Stimulated activated naive CD8-positive, alpha-beta T cell treated with anti-CD3 and anti-CD28 coated beads, Interleukin-15, Interleukin-2, amounts not matched to agents 100 ng/mL and 50 ng/mL, for 24 hours (primary cell): ENCODE measurements at regions not wholly inside any gene's neighbourhood (a gene's known extent, or its start where the extent isn't known, plus 50 kb on each side); places are given as distances from the start of the nearest gene placed in this dataset.

Source experiments
- H3K27ac Mint-ChIP-seq: one replicate; pipeline ENCODE4 v1.8.0; 2021; ENCODE audit warnings: mild to moderate bottlenecking, mixed read lengths
- H3K27me3 Mint-ChIP-seq: one replicate; pipeline ENCODE4 v1.8.0; 2021; ENCODE audit warnings: mixed read lengths
- H3K36me3 Mint-ChIP-seq: one replicate; pipeline ENCODE4 v1.8.0; 2021; ENCODE audit warnings: low read depth, mixed read lengths
- H3K4me1 Mint-ChIP-seq: one replicate; pipeline ENCODE4 v1.8.0; 2021; ENCODE audit warnings: low read depth, mixed read lengths
- H3K4me3 Mint-ChIP-seq: one replicate; pipeline ENCODE4 v1.8.0; 2021; ENCODE audit warnings: mild to moderate bottlenecking, mixed read lengths
- H3K9me3 Mint-ChIP-seq: one replicate; pipeline ENCODE4 v1.8.0; 2021; ENCODE audit warnings: mixed read lengths

DNA sequence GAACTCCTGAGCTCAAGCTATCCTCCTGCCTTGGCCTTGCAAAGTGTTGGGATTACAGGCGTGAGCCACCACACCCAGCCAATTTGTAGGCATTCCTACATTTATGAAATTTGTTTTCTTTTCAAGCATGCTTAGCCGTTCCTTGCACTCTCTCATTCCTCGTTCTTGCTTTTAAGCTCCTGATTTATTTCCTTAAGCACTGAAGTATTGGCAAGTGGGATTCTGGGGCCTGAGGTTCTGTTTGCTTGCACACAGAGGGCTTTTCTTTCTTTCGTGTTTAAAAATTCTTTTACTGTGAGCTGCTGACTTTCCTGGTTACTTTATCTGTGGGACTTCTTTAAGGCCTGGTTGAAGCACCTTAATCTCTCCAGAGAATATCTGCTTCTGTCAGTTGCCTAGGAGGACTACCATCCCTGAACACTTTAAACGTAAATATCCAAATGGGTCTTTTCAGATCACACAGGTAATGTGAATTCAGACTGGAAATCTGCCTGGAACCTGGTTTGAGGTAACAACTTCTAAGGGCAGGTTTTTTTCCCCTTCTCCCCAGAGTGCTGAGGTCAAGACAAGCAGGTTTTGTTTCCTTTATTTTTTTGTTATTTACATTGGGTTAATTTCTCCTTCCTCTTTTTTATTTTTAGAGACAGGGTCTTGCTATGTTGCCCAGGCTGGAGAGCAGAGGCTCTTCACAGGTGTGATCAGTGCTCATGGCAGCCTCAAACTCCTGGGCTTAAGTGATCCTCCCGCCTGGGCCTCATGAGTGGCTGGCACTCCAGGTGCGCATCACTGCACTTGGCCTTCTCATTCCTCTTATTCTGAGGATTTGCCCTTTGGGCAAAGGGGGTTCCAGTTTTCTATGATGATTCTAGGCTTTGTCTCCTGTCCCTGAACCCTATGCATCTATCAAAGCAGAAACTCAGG lies 102.9 kb downstream of the PFKFB3 start:
- no peak overlapping the region for H3K27ac Mint-ChIP-seq
- H3K4me1 Mint-ChIP-seq = peaks cover 27% of the 10 kb centered on the region
- no peaks in the 10 kb centered on the region for H3K27me3 Mint-ChIP-seq
- no peaks in the 10 kb centered on the region for H3K9me3 Mint-ChIP-seq
- H3K4me3 Mint-ChIP-seq = no peak overlapping the region
- no peaks in the 10 kb centered on the region for H3K36me3 Mint-ChIP-seq

- no peaks in the 10 kb centered on the region for H3K27me3 Mint-ChIP-seq
- peaks cover 23% of the 10 kb centered on the region for H3K4me1 Mint-ChIP-seq
- no peaks in the 10 kb centered on the region for H3K36me3 Mint-ChIP-seq
- H3K4me3 Mint-ChIP-seq = no peak overlapping the region
- H3K27ac Mint-ChIP-seq = no peak overlapping the region
- H3K9me3 Mint-ChIP-seq = no peaks in the 10 kb centered on the region
Measured at GRCh38 chr10:6306917-6307316, 104.2 kb downstream of the PFKFB3 start.

GRCh38 chr10:6309816-6310215 lies 107.1 kb downstream of the PFKFB3 start:
- H3K4me1 Mint-ChIP-seq = peaks cover 18% of the 10 kb centered on the region
- H3K36me3 Mint-ChIP-seq = no peaks in the 10 kb centered on the region
- no peaks in the 10 kb centered on the region for H3K9me3 Mint-ChIP-seq
- H3K27ac Mint-ChIP-seq = no peak overlapping the region
- H3K4me3 Mint-ChIP-seq = no peak overlapping the region
- peaks cover 4% of the 10 kb centered on the region for H3K27me3 Mint-ChIP-seq

DNA sequence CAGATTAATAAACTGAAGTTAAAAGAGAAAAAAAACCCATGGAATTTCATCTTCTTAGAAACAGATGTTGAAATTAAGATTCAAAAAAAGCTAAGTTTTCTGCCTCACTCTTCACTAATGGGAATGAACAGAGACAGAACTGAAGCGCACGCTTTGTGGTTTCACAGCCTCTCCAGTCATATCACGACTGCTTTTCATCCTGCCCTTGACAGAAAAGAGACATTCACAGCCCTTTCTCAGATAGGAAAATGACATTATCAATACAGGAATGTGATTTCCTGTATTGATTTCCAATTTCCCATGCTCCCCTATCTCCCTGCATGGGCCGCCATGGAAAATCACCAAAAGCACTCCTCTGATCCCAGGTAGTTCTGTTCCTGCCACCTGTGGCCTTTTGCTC lies 108.2 kb downstream of the PFKFB3 start:
- Mint-ChIP-seq H3K9me3 (no peaks in the 10 kb centered on the region), H3K27ac (no peak overlapping the region), H3K27me3 (peaks cover 4% of the 10 kb centered on the region), H3K4me1 (peaks cover 11% of the 10 kb centered on the region), H3K4me3 (no peak overlapping the region), H3K36me3 (no peaks in the 10 kb centered on the region)

- Mint-ChIP-seq H3K4me1 (peaks cover 8% of the 10 kb centered on the region), H3K27ac (no peak overlapping the region), H3K27me3 (peaks cover 4% of the 10 kb centered on the region), H3K4me3 (no peak overlapping the region), H3K9me3 (no peaks in the 10 kb centered on the region), H3K36me3 (no peaks in the 10 kb centered on the region)
Measured at GRCh38 chr10:6311700-6312330, 109.1 kb downstream of the PFKFB3 start.

GRCh38 chr10:6312636-6313035 lies 109.9 kb downstream of the PFKFB3 start:
- Mint-ChIP-seq H3K4me3 (no peak overlapping the region), H3K9me3 (no peaks in the 10 kb centered on the region), H3K27ac (no peak overlapping the region), H3K36me3 (no peaks in the 10 kb centered on the region), H3K27me3 (peaks cover 4% of the 10 kb centered on the region), H3K4me1 (peaks cover 8% of the 10 kb centered on the region)

DNA sequence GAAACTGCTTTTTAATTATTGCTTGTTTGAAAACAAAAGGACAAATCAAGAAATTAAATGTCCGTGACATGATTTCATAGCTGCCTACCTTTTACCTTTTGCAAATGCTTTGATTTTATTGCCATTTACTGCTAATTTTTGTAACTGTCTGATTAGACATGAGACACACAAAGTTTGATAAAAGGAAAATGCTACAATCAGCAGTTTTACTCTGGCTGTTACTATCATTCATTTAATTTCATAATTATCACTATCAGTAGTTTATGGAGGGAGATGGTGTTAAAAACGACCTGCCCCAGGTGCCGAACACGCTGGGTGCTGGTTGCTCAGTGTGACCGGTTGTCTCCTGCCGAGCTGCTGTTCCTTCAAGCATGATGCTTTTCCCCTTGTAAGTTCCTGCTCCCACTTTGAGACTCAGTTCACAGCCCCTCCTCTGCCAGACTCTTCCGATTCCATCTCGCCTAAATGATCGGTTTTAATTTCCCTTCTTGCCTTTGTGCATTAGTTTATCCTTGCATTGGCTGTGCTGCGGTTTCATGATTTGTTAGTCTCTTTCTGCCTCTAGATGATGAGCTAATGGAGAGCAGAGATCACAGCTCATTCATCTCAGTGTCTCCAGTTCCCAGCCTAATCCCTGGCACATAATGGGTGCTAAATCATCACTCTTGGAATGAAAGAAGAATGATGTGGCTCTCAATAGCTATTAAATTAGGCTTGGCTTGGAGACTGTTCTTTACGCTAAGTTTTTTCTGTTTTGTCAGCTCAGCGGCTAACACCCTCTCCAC lies 110.6 kb downstream of the PFKFB3 start:
- H3K27ac Mint-ChIP-seq = no peak overlapping the region
- H3K9me3 Mint-ChIP-seq = no peaks in the 10 kb centered on the region
- H3K36me3 Mint-ChIP-seq = no peaks in the 10 kb centered on the region
- H3K4me3 Mint-ChIP-seq = no peak overlapping the region
- H3K27me3 Mint-ChIP-seq = peaks cover 4% of the 10 kb centered on the region
- peaks cover 8% of the 10 kb centered on the region for H3K4me1 Mint-ChIP-seq

- H3K9me3 Mint-ChIP-seq = no peaks in the 10 kb centered on the region
- no peak overlapping the region for H3K4me3 Mint-ChIP-seq
- H3K27me3 Mint-ChIP-seq = peaks cover 4% of the 10 kb centered on the region
- H3K4me1 Mint-ChIP-seq = peaks cover 8% of the 10 kb centered on the region
- no peak overlapping the region for H3K27ac Mint-ChIP-seq
- peaks cover 4% of the 10 kb centered on the region for H3K36me3 Mint-ChIP-seq
Measured at GRCh38 chr10:6314620-6315205, 112.0 kb downstream of the PFKFB3 start.

- no peaks in the 10 kb centered on the region for H3K9me3 Mint-ChIP-seq
- H3K36me3 Mint-ChIP-seq = peaks cover 4% of the 10 kb centered on the region
- H3K4me1 Mint-ChIP-seq = no peaks in the 10 kb centered on the region
- no peaks in the 10 kb centered on the region for H3K27me3 Mint-ChIP-seq
- H3K27ac Mint-ChIP-seq = no peak overlapping the region
- no peak overlapping the region for H3K4me3 Mint-ChIP-seq
Measured at GRCh38 chr10:6319119-6319518, 116.4 kb downstream of the PFKFB3 start.

DNA sequence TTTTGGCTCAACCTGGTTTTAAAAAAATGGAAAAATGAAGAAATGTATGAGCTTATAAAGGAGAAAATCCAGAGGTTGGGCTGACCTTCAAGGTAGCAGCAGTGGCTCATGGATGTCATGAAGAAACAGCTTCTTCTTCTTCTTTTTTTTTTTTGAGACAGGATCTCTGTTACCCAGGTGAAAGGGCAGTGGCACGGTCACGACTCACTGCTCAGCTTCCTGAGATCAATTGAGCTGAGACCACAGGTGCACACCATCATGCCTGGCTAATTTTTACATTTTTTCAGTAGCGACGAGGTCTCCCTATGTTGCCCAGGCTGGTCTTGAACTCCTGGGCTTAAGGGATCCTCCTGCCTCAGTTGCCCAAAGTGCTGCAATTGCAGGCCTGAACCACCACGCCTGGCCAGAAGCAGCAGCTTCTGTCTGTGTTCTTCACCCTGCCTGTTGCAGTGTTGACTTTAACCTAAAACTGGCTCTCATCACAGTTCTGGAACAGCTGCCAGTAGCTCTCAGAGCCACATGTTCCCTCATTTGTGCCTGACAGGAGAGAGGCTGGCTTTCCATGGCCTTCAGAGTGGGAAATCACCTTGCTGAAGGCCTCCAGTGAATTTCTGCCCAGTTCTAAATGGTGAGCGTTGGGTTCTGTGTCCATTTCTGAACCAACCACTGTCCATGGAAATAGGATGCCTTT lies 117.7 kb downstream of the PFKFB3 start:
- Mint-ChIP-seq H3K27ac (no peak overlapping the region), H3K9me3 (no peaks in the 10 kb centered on the region)

DNA sequence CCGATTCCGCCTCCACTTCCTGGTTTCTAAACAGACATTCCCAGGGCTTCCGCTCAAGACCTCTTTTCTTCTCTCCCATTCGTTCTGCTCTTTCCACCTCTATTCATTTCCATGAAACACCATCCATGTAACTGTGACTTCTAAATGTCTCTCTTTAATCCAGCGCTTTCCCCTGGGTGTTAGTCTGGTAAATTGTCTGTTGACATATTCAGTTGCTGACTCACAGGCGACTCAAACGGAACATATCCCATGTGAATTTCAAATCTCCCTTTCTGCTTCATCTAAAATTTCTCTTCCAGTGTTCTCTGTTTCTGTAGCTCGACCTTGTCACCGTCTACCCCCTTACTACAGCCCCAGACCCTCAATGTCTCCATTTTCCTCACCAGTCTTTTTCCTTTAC lies 119.1 kb downstream of the PFKFB3 start:
- no peak overlapping the region for H3K4me3 Mint-ChIP-seq
- H3K27me3 Mint-ChIP-seq = no peaks in the 10 kb centered on the region
- H3K4me1 Mint-ChIP-seq = no peaks in the 10 kb centered on the region
- H3K27ac Mint-ChIP-seq = no peak overlapping the region
- H3K9me3 Mint-ChIP-seq = no peaks in the 10 kb centered on the region
- H3K36me3 Mint-ChIP-seq = peaks cover 4% of the 10 kb centered on the region

More for the DNA sequence above, 117.7 kb downstream of the PFKFB3 start:
- Mint-ChIP-seq H3K4me1 (no peaks in the 10 kb centered on the region), H3K27me3 (no peaks in the 10 kb centered on the region), H3K4me3 (no peak overlapping the region), H3K36me3 (peaks cover 4% of the 10 kb centered on the region)

DNA sequence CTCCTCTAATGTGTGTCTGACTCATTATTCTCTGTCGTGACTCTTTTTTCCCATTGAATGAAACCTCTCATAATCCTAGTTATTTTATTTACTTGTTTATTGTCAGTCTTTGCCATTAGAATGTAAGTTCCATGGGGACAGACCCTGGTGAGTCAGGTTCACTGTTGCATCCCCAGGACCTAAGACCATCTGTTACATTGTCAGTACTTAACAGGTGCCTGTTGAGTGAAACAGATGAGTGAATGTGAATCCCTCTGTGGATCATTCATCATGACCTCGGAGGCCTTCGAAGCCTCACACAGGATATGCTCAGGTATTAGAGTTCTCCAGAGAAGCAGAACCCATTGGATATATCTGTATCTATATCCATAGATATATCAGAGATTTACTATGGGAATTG lies 120.1 kb downstream of the PFKFB3 start:
- Mint-ChIP-seq H3K9me3 (no peaks in the 10 kb centered on the region), H3K4me3 (no peak overlapping the region), H3K27me3 (no peaks in the 10 kb centered on the region), H3K36me3 (peaks cover 4% of the 10 kb centered on the region), H3K27ac (no peak overlapping the region), H3K4me1 (no peaks in the 10 kb centered on the region)

- H3K4me3 Mint-ChIP-seq = no peak overlapping the region
- peaks cover 4% of the 10 kb centered on the region for H3K36me3 Mint-ChIP-seq
- H3K27ac Mint-ChIP-seq = peak overlapping the region; percentile 22
- peaks cover 6% of the 10 kb centered on the region for H3K4me1 Mint-ChIP-seq
- H3K9me3 Mint-ChIP-seq = no peaks in the 10 kb centered on the region
- H3K27me3 Mint-ChIP-seq = no peaks in the 10 kb centered on the region
Measured at GRCh38 chr10:6327961-6328698, 125.4 kb downstream of the PFKFB3 start.
